ENCODE measurements at regions not wholly inside any gene's neighbourhood (a gene's known extent, or its start where the extent isn't known, plus 50 kb on each side); places are given as distances from the start of the nearest gene placed in this dataset.

GRCh38 chr5:67481362-67481761, 284.8 kb upstream of the CD180 start:
- POLR2A ChIA-PET, result no interaction called here
- CTCF ChIA-PET, result interaction anchor here (0.5 kb wide), 1 partner anchor 55 kb away, joined by 4 read pairs; no protein-coding TSS in a partner anchor
- Histone ChIP-seq H3K4me3 (ENCODE audit: low read depth, low read length) (no peak overlapping the region), H3K9me3 (ENCODE audit: control insufficient read depth, insufficient read depth, low read depth, low read length) (no peaks in the 10 kb centered on the region; the same call in 1 of the 2 replicates), H3K4me1 (ENCODE audit: control insufficient read depth, insufficient read depth, low read length) (no peaks in the 10 kb centered on the region), H3K27ac (ENCODE audit: extremely low read depth, low read depth, low read length) (no peak overlapping the region), H3K36me3 (ENCODE audit: control insufficient read depth in 2 of 2, insufficient read depth in 1 of 2, low read length in 2 of 2) (no peaks in the 10 kb centered on the region)
- TF ChIP-seq ZNF426 (tag by site-specific recombination; IDR thresholded peaks at IDR 0.05), result no peak
- no peak for TF ChIP-seq ZNF416 (tag by site-specific recombination; IDR thresholded peaks at IDR 0.05)
- no peak for TF ChIP-seq BCL11A (tag by site-specific recombination; IDR thresholded peaks at IDR 0.05; ENCODE audit: low read depth)
- TF ChIP-seq SP2 (tag by site-specific recombination; IDR thresholded peaks at IDR 0.05), result no peak
- no peak for TF ChIP-seq ZFP3 (tag by site-specific recombination; IDR thresholded peaks at IDR 0.05; ENCODE audit: low read depth)
- TF ChIP-seq TRIM28 (IDR thresholded peaks at IDR 0.05; ENCODE audit: borderline replicate concordance, low read length), result no peak
- no peak for TF ChIP-seq ZNF211 (tag by site-specific recombination; IDR thresholded peaks at IDR 0.05; ENCODE audit: low read depth)
- TF ChIP-seq GLIS1 (tag by site-specific recombination; IDR thresholded peaks at IDR 0.05), result no peak
- TF ChIP-seq BCL11B (tag by site-specific recombination; IDR thresholded peaks at IDR 0.05; ENCODE audit: low read depth), result no peak
- no peak for TF ChIP-seq RBAK (tag by site-specific recombination; IDR thresholded peaks at IDR 0.05)
- TF ChIP-seq ZNF23 (tag by site-specific recombination; IDR thresholded peaks at IDR 0.05; ENCODE audit: borderline replicate concordance), result no peak
- TF ChIP-seq GLI4 (tag by site-specific recombination; IDR thresholded peaks at IDR 0.05), result no peak
- no peak for TF ChIP-seq ZNF19 (tag by site-specific recombination; IDR thresholded peaks at IDR 0.05; ENCODE audit: low read depth)
- TF ChIP-seq ZSCAN16 (tag by site-specific recombination; IDR thresholded peaks at IDR 0.05), result no peak
- no peak for TF ChIP-seq ZNF302 (tag by site-specific recombination; IDR thresholded peaks at IDR 0.05; ENCODE audit: low read depth)

DNA sequence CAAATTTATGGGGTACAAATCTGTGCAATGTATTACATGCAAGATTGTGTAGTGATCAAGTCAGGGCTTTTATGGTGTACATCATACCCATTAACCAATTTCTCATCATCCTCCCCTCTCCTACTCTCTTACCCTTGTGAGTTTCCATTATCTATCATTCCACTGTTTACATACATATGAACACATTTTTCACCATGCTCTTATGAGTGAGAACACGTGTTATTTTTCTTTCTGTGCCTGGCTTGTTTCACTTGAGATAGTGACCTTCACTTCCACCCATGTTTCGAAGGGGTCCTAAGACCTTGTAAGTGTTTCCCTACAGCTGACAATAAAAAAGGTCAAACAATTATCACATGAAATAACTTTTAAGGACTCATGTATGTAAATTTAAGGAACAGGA, 281.7 kb upstream of the CD180 start:
- no peaks in the 10 kb centered on the region for H3K4me1 ChIP-seq (ENCODE audit: control insufficient read depth, insufficient read depth, low read length)
- ChIA-PET POLR2A (no interaction called here), CTCF (interaction anchor here (0.7 kb wide), 1 partner anchor 322 kb away, joined by 3 read pairs; no protein-coding TSS in a partner anchor)

More for the DNA sequence above, 281.7 kb upstream of the CD180 start:
- Histone ChIP-seq H3K27ac (ENCODE audit: extremely low read depth, low read depth, low read length) (no peak overlapping the region), H3K4me3 (ENCODE audit: low read depth, low read length) (no peak overlapping the region), H3K9me3 (ENCODE audit: control insufficient read depth, insufficient read depth, low read depth, low read length) (no peaks in the 10 kb centered on the region), H3K36me3 (ENCODE audit: control insufficient read depth in 2 of 2, insufficient read depth in 1 of 2, low read length in 2 of 2) (no peaks in the 10 kb centered on the region)
- TF ChIP-seq ZNF548 (tag by site-specific recombination; IDR thresholded peaks at IDR 0.05) (no peak), ZNF23 (tag by site-specific recombination; IDR thresholded peaks at IDR 0.05; ENCODE audit: borderline replicate concordance) (no peak), ZNF660 (tag by site-specific recombination; IDR thresholded peaks at IDR 0.05) (no peak), RBAK (tag by site-specific recombination; IDR thresholded peaks at IDR 0.05) (no peak), ZNF544 (tag by site-specific recombination; IDR thresholded peaks at IDR 0.05) (no peak), GLIS1 (tag by site-specific recombination; IDR thresholded peaks at IDR 0.05) (no peak), ZNF677 (tag by site-specific recombination; IDR thresholded peaks at IDR 0.05) (no peak), ZFP69B (tag by site-specific recombination; IDR thresholded peaks at IDR 0.05) (no peak), ZBTB44 (tag by site-specific recombination; IDR thresholded peaks at IDR 0.05) (no peak), ZNF121 (tag by site-specific recombination; IDR thresholded peaks at IDR 0.05) (no peak), ZNF146 (tag by site-specific recombination; IDR thresholded peaks at IDR 0.05) (no peak)
- TF ChIP-seq, protein P1, sequence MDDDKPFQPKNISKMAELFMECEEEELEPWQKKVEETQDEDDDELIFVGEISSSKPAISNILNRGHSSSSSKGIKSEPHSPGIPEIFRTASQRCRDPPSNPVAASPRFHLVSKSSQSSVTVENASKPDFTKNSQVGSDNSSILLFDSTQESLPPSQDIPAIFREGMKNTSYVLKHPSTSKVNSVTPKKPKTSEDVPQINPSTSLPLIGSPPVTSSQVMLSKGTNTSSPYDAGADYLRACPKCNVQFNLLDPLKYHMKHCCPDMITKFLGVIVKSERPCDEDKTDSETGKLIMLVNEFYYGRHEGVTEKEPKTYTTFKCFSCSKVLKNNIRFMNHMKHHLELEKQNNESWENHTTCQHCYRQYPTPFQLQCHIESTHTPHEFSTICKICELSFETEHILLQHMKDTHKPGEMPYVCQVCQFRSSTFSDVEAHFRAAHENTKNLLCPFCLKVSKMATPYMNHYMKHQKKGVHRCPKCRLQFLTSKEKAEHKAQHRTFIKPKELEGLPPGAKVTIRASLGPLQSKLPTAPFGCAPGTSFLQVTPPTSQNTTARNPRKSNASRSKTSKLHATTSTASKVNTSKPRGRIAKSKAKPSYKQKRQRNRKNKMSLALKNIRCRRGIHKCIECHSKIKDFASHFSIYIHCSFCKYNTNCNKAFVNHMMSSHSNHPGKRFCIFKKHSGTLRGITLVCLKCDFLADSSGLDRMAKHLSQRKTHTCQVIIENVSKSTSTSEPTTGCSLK (tag by site-specific recombination; IDR thresholded peaks at IDR 0.05), result no peak
- TF ChIP-seq, protein P2, sequence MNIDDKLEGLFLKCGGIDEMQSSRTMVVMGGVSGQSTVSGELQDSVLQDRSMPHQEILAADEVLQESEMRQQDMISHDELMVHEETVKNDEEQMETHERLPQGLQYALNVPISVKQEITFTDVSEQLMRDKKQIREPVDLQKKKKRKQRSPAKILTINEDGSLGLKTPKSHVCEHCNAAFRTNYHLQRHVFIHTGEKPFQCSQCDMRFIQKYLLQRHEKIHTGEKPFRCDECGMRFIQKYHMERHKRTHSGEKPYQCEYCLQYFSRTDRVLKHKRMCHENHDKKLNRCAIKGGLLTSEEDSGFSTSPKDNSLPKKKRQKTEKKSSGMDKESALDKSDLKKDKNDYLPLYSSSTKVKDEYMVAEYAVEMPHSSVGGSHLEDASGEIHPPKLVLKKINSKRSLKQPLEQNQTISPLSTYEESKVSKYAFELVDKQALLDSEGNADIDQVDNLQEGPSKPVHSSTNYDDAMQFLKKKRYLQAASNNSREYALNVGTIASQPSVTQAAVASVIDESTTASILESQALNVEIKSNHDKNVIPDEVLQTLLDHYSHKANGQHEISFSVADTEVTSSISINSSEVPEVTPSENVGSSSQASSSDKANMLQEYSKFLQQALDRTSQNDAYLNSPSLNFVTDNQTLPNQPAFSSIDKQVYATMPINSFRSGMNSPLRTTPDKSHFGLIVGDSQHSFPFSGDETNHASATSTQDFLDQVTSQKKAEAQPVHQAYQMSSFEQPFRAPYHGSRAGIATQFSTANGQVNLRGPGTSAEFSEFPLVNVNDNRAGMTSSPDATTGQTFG (tag by site-specific recombination; IDR thresholded peaks at IDR 0.05; ENCODE audit: borderline replicate concordance), result no peak
- TF ChIP-seq, protein P3, sequence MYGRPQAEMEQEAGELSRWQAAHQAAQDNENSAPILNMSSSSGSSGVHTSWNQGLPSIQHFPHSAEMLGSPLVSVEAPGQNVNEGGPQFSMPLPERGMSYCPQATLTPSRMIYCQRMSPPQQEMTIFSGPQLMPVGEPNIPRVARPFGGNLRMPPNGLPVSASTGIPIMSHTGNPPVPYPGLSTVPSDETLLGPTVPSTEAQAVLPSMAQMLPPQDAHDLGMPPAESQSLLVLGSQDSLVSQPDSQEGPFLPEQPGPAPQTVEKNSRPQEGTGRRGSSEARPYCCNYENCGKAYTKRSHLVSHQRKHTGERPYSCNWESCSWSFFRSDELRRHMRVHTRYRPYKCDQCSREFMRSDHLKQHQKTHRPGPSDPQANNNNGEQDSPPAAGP (tag by site-specific recombination; IDR thresholded peaks at IDR 0.05), result no peak

All from HEK293 (cell line).